ENCODE measurements at regions not wholly inside any gene's neighbourhood (a gene's known extent, or its start where the extent isn't known, plus 50 kb on each side); places are given as distances from the start of the nearest gene placed in this dataset.

GRCh38 chr5:116778651-116779280 is 204.1 kb upstream of the SEMA6A start:
- Histone ChIP-seq H3K36me3 (replicated peaks; ENCODE audit: low read depth, low read length) (no peaks in the 10 kb centered on the region), H4K20me1 (ENCODE audit: insufficient read depth, low read length) (no peaks in the 10 kb centered on the region), H3K79me2 (ENCODE audit: low read length) (no peaks in the 10 kb centered on the region), H3K9ac (ENCODE audit: low read length) (no peak overlapping the region), H3K4me2 (ENCODE audit: low read length) (no peak overlapping the region), H3K4me1 (ENCODE audit: low read length) (no peaks in the 10 kb centered on the region), H3K27ac (ENCODE audit: low read length) (no peak overlapping the region), H3K27me3 (ENCODE audit: low read depth, low read length) (no peaks in the 10 kb centered on the region), H3K4me3 (ENCODE audit: low read length) (no peak overlapping the region), H3K9me3 (ENCODE audit: insufficient read depth, low read length) (no peaks in the 10 kb centered on the region), H2AFZ (ENCODE audit: low read depth, low read length) (no peak overlapping the region)
- TF ChIP-seq, protein P1, sequence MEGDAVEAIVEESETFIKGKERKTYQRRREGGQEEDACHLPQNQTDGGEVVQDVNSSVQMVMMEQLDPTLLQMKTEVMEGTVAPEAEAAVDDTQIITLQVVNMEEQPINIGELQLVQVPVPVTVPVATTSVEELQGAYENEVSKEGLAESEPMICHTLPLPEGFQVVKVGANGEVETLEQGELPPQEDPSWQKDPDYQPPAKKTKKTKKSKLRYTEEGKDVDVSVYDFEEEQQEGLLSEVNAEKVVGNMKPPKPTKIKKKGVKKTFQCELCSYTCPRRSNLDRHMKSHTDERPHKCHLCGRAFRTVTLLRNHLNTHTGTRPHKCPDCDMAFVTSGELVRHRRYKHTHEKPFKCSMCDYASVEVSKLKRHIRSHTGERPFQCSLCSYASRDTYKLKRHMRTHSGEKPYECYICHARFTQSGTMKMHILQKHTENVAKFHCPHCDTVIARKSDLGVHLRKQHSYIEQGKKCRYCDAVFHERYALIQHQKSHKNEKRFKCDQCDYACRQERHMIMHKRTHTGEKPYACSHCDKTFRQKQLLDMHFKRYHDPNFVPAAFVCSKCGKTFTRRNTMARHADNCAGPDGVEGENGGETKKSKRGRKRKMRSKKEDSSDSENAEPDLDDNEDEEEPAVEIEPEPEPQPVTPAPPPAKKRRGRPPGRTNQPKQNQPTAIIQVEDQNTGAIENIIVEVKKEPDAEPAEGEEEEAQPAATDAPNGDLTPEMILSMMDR (IDR thresholded peaks at IDR 0.05; ENCODE audit: low read depth, low read length) = no peak
- TF ChIP-seq EZH2phosphoT487 (IDR thresholded peaks at IDR 0.05; ENCODE audit: low read depth) = no peak

- no peak for TF ChIP-seq EZH2phosphoT487 (IDR thresholded peaks at IDR 0.05; ENCODE audit: low read depth)
- TF ChIP-seq, protein P1 (IDR thresholded peaks at IDR 0.05; ENCODE audit: low read depth, low read length) = no peak
- no peak overlapping the region for H3K4me3 ChIP-seq (ENCODE audit: low read length)
- no peaks in the 10 kb centered on the region for H3K36me3 ChIP-seq (replicated peaks; ENCODE audit: low read depth, low read length)
- no peak overlapping the region for H2AFZ ChIP-seq (ENCODE audit: low read depth, low read length)
- no peak overlapping the region for H3K27ac ChIP-seq (ENCODE audit: low read length)
- H3K4me1 ChIP-seq (ENCODE audit: low read length) = no peaks in the 10 kb centered on the region
- no peaks in the 10 kb centered on the region for H3K27me3 ChIP-seq (ENCODE audit: low read depth, low read length)
- no peak overlapping the region for H3K4me2 ChIP-seq (ENCODE audit: low read length)
- H3K79me2 ChIP-seq (ENCODE audit: low read length) = no peaks in the 10 kb centered on the region
- no peaks in the 10 kb centered on the region for H3K9me3 ChIP-seq (ENCODE audit: insufficient read depth, low read length)
- no peaks in the 10 kb centered on the region for H4K20me1 ChIP-seq (ENCODE audit: insufficient read depth, low read length)
- no peak overlapping the region for H3K9ac ChIP-seq (ENCODE audit: low read length)
These were observed 203.4 kb upstream of the SEMA6A start for GRCh38 chr5:116778032-116778431.

GRCh38 chr5:116773926-116774325 is 199.3 kb upstream of the SEMA6A start:
- Histone ChIP-seq H3K4me2 (ENCODE audit: low read length) (no peak overlapping the region), H3K4me3 (ENCODE audit: low read length) (no peak overlapping the region), H3K27ac (ENCODE audit: low read length) (no peak overlapping the region), H3K79me2 (ENCODE audit: low read length) (no peaks in the 10 kb centered on the region), H3K9me3 (ENCODE audit: insufficient read depth, low read length) (no peaks in the 10 kb centered on the region), H3K4me1 (ENCODE audit: low read length) (no peaks in the 10 kb centered on the region), H3K36me3 (replicated peaks; ENCODE audit: low read depth, low read length) (no peaks in the 10 kb centered on the region), H3K27me3 (ENCODE audit: low read depth, low read length) (no peaks in the 10 kb centered on the region), H2AFZ (ENCODE audit: low read depth, low read length) (no peak overlapping the region), H3K9ac (ENCODE audit: low read length) (no peak overlapping the region), H4K20me1 (ENCODE audit: insufficient read depth, low read length) (no peaks in the 10 kb centered on the region)
- no peak for TF ChIP-seq EZH2phosphoT487 (IDR thresholded peaks at IDR 0.05; ENCODE audit: low read depth)

DNA sequence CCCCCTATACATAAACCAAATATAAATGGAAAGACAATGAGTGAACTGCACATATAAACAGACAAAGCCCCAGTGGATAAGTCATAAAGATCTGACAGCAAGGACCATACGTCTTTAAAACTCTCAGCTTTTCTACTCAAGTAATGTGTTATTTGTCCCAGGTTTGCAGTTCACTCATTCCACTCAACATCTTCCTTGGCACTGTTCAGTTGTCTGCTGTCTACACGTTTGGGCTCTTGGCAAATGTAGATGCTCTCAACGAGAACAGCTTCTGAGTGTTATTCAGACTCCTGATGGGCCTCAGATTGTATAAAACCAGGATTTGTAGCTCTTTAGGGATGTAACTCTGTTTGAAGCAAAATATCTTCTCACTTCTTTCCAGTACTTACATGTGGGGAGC is 198.2 kb upstream of the SEMA6A start:
- no peaks in the 10 kb centered on the region for H3K4me1 ChIP-seq (ENCODE audit: low read length)
- no peak overlapping the region for H3K9ac ChIP-seq (ENCODE audit: low read length)
- H3K27me3 ChIP-seq (ENCODE audit: low read depth, low read length) = no peaks in the 10 kb centered on the region
- no peaks in the 10 kb centered on the region for H3K36me3 ChIP-seq (replicated peaks; ENCODE audit: low read depth, low read length)
- no peaks in the 10 kb centered on the region for H4K20me1 ChIP-seq (ENCODE audit: insufficient read depth, low read length)
- H3K79me2 ChIP-seq (ENCODE audit: low read length) = no peaks in the 10 kb centered on the region
- H2AFZ ChIP-seq (ENCODE audit: low read depth, low read length) = no peak overlapping the region
- no peaks in the 10 kb centered on the region for H3K9me3 ChIP-seq (ENCODE audit: insufficient read depth, low read length)
- TF ChIP-seq EZH2phosphoT487 (IDR thresholded peaks at IDR 0.05; ENCODE audit: low read depth) = no peak
- TF ChIP-seq, protein P1 (IDR thresholded peaks at IDR 0.05; ENCODE audit: low read depth, low read length) = no peak
- H3K4me3 ChIP-seq (ENCODE audit: low read length) = no peak overlapping the region
- no peak overlapping the region for H3K4me2 ChIP-seq (ENCODE audit: low read length)
- no peak overlapping the region for H3K27ac ChIP-seq (ENCODE audit: low read length)

All from OCI-LY3 (cell line).